Erythroblast (primary cell): ENCODE measurements at regions not wholly inside any gene's neighbourhood (a gene's known extent, or its start where the extent isn't known, plus 50 kb on each side); places are given as distances from the start of the nearest gene placed in this dataset.

Experiments used
- GATA1 ChIP-seq: IDR thresholded peaks from 2 replicates; pipeline ENCODE4 v1.6.1; 2011; ENCODE audit warnings: low read depth, mild to moderate bottlenecking, control low read depth, low read length, moderate library complexity
- POLR2A ChIP-seq: IDR thresholded peaks from 2 replicates; pipeline ENCODE4 v1.6.1; 2011; ENCODE audit warnings: mild to moderate bottlenecking, low read length

DNA sequence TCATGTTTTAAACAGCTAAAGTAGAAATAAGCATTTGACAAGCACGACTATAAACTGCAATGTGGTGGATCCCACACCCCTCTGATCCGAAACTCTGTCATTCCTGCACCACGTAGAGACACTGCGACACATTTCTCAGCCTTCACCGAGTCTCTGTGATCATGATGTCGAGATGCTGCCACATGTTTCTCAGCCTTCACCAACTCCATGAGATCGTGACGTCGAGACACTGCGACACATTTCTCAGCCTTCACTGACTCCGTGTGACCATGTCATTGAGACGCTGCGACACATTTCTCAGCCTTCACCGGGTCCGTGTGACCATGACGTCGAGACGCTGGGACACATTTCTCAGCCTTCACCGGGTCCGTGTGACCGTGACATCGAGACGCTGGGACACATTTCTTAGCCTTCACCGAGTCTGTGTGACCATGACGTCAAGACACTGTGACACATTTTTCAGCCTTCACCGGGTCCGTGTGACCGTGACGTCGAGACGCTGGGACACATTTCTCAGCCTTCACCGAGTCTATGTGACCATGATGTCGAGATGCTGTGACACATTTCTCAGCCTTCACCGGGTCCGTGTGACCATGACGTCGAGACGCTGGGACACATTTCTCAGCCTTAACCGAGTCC, 143.0 kb downstream of the TTLL2 start:
- TF ChIP-seq POLR2A = no peak
- TF ChIP-seq GATA1 = no peak
